Duodenal mucosa (tissue), 2 donors: ENCODE measurements at regions not wholly inside any gene's neighbourhood (a gene's known extent, or its start where the extent isn't known, plus 50 kb on each side); places are given as distances from the start of the nearest gene placed in this dataset.
A peak's percentile ranks its signal among the peaks of the same experiment; 100 is the strongest.

Source experiments
- H3K27ac ChIP-seq: one replicate; pipeline ENCODE4 v1.7.0; 2013; ENCODE audit warnings: low read depth, low read length
- H3K27me3 ChIP-seq, 2 donors: one replicate each; pipeline ENCODE4 v1.7.0; 2013; ENCODE audit warnings: low read length in 2 of 2, control low read depth in 1 of 2; ENCODE audit not compliant: insufficient read depth in 2 of 2, control insufficient read depth in 1 of 2
- H3K36me3 ChIP-seq, 2 donors: one replicate each; pipeline ENCODE4 v1.7.0; 2013; ENCODE audit warnings: low read length in 2 of 2, control low read depth in 1 of 2; ENCODE audit not compliant: insufficient read depth in 2 of 2, control insufficient read depth in 1 of 2
- H3K4me1 ChIP-seq, 2 donors: one replicate each; pipeline ENCODE4 v1.7.0; 2013; ENCODE audit warnings: low read length in 2 of 2, control low read depth in 1 of 2; ENCODE audit not compliant: insufficient read depth in 2 of 2, control insufficient read depth in 1 of 2
- H3K4me3 ChIP-seq, 2 donors: one replicate each; pipeline ENCODE4 v1.7.0; 2013; ENCODE audit warnings: low read length in 2 of 2, low read depth in 1 of 2
- H3K9ac ChIP-seq, 2 donors: one replicate each; pipeline ENCODE4 v1.7.0; 2013; ENCODE audit warnings: low read length in 2 of 2, low read depth in 1 of 2
- H3K9me3 ChIP-seq, 2 donors: one replicate each; pipeline ENCODE4 v1.7.0; 2013; ENCODE audit warnings: low read length in 2 of 2, control low read depth in 1 of 2; ENCODE audit not compliant: control insufficient read depth in 1 of 2

DNA sequence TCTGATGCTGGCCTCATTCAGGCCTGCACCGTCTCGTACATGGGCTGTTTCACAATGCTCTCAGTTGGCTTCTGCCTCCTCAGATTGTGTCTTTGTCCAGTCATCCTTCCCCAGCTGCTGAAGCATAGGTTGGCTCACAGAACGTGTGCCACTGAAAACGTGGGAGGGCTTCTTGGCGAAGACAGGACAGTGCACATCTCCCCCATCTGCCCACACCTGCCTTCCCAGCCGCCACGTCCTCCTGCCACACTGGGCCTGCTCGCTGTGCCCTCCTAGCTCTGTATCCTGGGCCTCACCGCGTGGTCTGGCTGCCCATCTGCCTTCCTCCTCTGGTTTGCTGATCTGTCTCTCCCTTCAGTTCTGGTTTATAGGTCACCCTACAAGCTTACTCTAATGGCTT lies 230.0 kb upstream of the TOPAZ1 start:
- no peak overlapping the region for H3K4me3 ChIP-seq
- no peaks in the 10 kb centered on the region for H3K4me1 ChIP-seq
- H3K36me3 ChIP-seq = no peaks in the 10 kb centered on the region
- no peaks in the 10 kb centered on the region for H3K9me3 ChIP-seq
- no peaks in the 10 kb centered on the region for H3K27me3 ChIP-seq
- no peak overlapping the region for H3K27ac ChIP-seq
- H3K9ac ChIP-seq = no peak overlapping the region

- Histone ChIP-seq H3K27me3 (no peaks in the 10 kb centered on the region), H3K9ac (no peak overlapping the region), H3K27ac (no peak overlapping the region)
Observed at GRCh38 chr3:44012160-44012899, 229.4 kb upstream of the TOPAZ1 start.

DNA sequence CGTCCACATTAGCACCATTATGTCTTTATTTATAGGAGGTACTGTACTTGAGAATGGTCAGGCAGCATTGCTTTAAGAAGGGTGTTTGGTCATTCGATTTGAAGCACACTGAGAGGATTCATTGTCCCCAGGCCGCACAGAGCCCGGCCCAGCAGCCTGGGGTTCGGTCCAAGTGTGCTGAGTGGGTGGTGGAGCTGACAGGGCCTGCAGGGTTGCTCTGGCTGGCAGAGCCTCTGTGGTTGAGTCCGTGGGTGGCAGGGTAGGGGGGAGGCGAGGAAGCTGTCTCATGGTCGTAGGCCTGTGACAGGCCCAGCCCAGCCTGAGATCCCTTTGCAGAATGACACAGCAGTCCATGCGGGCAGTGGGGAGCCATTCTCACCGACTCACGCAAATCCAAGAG lies 227.7 kb upstream of the TOPAZ1 start:
- H3K9ac ChIP-seq = no peak overlapping the region
- H3K4me3 ChIP-seq = no peak overlapping the region
- H3K27ac ChIP-seq = no peak overlapping the region
- no peaks in the 10 kb centered on the region for H3K4me1 ChIP-seq
- no peaks in the 10 kb centered on the region for H3K9me3 ChIP-seq
- H3K36me3 ChIP-seq = no peaks in the 10 kb centered on the region
- H3K27me3 ChIP-seq = peaks cover 0 to 2% of the 10 kb centered on the region in 2 donors

More at GRCh38 chr3:44012160-44012899, 229.4 kb upstream of the TOPAZ1 start:
- Histone ChIP-seq H3K4me3 (no peak overlapping the region), H3K36me3 (no peaks in the 10 kb centered on the region), H3K9me3 (no peaks in the 10 kb centered on the region), H3K4me1 (no peaks in the 10 kb centered on the region)

- Histone ChIP-seq H3K4me3 (no peak overlapping the region), H3K27me3 (peaks cover 0 to 7% of the 10 kb centered on the region in 2 donors), H3K36me3 (no peaks in the 10 kb centered on the region), H3K27ac (no peak overlapping the region), H3K4me1 (no peaks in the 10 kb centered on the region), H3K9me3 (no peaks in the 10 kb centered on the region), H3K9ac (no peak overlapping the region)
Observed at GRCh38 chr3:44015170-44015569, 226.5 kb upstream of the TOPAZ1 start.

- no peak overlapping the region for H3K27ac ChIP-seq
- no peaks in the 10 kb centered on the region for H3K9me3 ChIP-seq
- H3K9ac ChIP-seq = no peak overlapping the region
- H3K27me3 ChIP-seq = peaks cover 12 to 16% of the 10 kb centered on the region in 2 donors
- H3K4me3 ChIP-seq = no peak overlapping the region
- no peaks in the 10 kb centered on the region for H3K4me1 ChIP-seq
- no peaks in the 10 kb centered on the region for H3K36me3 ChIP-seq
Observed at GRCh38 chr3:44016818-44017217, 224.9 kb upstream of the TOPAZ1 start.

DNA sequence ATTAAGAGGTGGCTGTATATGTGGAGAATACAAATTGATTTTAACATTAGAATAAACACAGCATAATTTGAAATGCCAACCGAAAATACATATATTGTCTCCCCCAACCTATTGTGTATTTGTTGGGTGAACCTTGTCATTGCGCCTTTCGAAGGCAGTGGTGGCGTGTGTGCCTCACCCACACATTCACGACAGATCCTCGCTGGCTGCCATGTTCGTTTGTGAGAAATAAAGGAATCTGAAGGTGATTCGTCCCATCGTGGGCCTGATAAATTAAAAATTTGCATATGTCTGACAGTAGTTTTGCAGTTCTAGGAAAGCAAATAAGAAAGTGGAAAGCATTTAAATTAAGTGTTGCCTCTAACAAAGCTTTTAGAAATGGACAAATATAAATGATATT lies 222.8 kb upstream of the TOPAZ1 start:
- Histone ChIP-seq H3K4me3 (no peak overlapping the region), H3K4me1 (no peaks in the 10 kb centered on the region), H3K27me3 (peaks cover 28% of the 10 kb centered on the region in 2 donors), H3K9ac (no peak overlapping the region), H3K27ac (no peak overlapping the region), H3K9me3 (no peaks in the 10 kb centered on the region), H3K36me3 (no peaks in the 10 kb centered on the region)

DNA sequence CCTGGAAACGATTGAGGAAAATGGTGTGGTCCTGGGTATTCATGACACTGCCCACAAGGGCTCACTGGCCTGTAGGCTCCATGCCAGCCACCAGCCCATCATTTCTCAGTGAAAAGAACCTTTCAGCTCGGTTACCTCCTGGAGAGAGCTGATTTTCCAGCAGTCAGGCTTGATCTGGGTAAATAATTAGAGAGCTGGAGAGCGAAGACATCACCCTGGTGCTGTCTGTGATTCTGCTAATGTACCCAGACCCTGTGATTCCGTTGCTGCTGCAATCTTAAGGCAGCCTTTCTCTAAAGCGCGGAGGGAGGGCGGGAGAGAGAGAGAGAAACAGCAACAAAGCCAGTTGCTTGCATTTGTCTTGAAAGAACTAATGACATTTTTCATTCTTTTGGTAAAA lies 221.9 kb upstream of the TOPAZ1 start:
- Histone ChIP-seq H3K27ac (no peak overlapping the region), H3K36me3 (no peaks in the 10 kb centered on the region), H3K9ac (no peak overlapping the region), H3K27me3 (peaks cover 33 to 35% of the 10 kb centered on the region in 2 donors), H3K4me1 (no peaks in the 10 kb centered on the region), H3K9me3 (no peaks in the 10 kb centered on the region), H3K4me3 (no peak overlapping the region)

DNA sequence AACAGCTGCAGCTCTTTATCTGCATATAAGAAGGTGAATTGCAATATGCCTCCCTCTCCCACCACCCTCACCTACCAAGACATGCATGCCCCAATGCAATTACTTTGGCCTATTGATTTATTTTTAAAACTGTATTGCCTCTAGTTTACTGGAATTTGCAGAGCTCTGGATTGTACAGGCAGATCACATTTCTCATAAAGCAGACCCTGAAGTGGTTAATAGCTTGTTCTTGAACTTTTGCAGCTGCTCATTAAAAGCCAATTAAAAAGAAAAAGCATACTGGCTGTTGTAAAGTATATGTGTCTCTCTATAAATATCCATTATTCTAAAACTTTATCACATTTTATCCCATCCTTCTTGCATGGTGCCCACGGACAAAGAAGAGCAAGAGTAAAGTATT lies 221.5 kb upstream of the TOPAZ1 start:
- Histone ChIP-seq H3K27ac (no peak overlapping the region), H3K4me1 (no peaks in the 10 kb centered on the region), H3K27me3 (peaks cover 33 to 39% of the 10 kb centered on the region in 2 donors), H3K9me3 (no peaks in the 10 kb centered on the region), H3K4me3 (no peak overlapping the region), H3K36me3 (no peaks in the 10 kb centered on the region), H3K9ac (no peak overlapping the region)

DNA sequence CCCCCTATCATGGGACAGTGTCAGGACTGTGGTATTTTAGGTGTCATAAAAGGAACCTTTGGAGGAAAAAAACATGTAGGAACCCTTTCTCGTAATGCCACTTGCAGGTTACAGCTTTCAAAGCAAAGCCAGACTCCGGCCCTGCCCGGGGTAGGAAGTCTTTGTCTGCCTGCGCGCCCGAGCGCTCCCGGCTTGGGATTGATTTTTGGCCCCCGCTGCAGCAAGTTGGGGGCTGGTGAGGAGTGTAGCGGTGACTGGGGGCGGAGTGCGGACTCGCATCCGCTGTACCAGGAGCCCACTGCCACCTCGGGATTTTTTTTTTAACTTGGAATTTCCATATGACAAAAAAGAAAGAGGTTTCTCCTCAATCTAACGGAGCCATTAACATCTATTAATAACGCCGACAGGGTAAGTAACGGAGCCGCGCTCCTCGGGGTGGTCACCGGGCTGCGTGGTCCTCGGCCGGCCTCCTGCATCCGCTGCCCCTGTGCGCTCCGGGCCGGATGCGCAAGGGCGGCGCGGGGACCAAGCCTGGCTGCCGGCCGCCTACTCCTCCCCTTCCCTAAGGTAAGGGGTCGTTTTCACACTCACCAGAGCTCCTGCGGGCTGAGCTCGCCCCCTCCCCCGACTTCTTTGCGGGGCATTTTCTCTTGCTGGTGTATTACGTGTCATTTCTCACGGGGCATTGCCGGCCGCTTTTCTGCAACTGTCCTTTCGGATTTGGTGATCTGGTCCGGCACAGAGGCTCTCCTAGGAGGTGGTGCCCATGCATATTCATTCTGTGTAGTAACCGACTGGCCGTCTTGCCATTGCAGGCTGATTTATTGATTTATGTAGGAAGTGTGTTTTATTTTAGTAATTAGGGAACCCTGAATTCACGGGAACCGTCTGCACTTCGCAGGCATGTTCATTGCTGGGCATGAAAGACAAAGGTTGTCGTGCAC lies 219.8 kb upstream of the TOPAZ1 start:
- no peaks in the 10 kb centered on the region for H3K4me1 ChIP-seq
- H3K36me3 ChIP-seq = no peaks in the 10 kb centered on the region
- H3K27ac ChIP-seq = no peak overlapping the region
- H3K27me3 ChIP-seq = peaks cover 33 to 49% of the 10 kb centered on the region in 2 donors
- peak overlapping the region in 1 of 2 donors; percentile 25 for H3K4me3 ChIP-seq
- H3K9ac ChIP-seq = no peak overlapping the region
- H3K9me3 ChIP-seq = no peaks in the 10 kb centered on the region

GRCh38 chr3:44023961-44024593 lies 217.6 kb upstream of the TOPAZ1 start:
- H3K4me1 ChIP-seq = no peaks in the 10 kb centered on the region
- H3K36me3 ChIP-seq = no peaks in the 10 kb centered on the region
- H3K9ac ChIP-seq = no peak overlapping the region
- H3K4me3 ChIP-seq = no peak overlapping the region
- H3K27me3 ChIP-seq = peaks cover 32 to 54% of the 10 kb centered on the region in 2 donors
- H3K27ac ChIP-seq = no peak overlapping the region
- no peaks in the 10 kb centered on the region for H3K9me3 ChIP-seq
